Bronchial epithelial cell (primary cell): ENCODE measurements at regions not wholly inside any gene's neighbourhood (a gene's known extent, or its start where the extent isn't known, plus 50 kb on each side); places are given as distances from the start of the nearest gene placed in this dataset.

Source experiments
- DNase-seq: peaks from one replicate; pipeline ENCODE4 v3.0.0-alpha.2; 2010; ENCODE audit warnings: low read depth
- FAIRE-seq: peaks from 2 replicates; lab custom pipeline; 2011; peaks lifted over from hg19 to GRCh38; lab: Jason Lieb, UNC
- H3K27me3 ChIP-seq: 2 replicates; pipeline ENCODE4 v1.5.1; 2011; ENCODE audit warnings: low read length; ENCODE audit not compliant: control insufficient read depth, insufficient read depth
- H3K36me3 ChIP-seq: 2 replicates; pipeline ENCODE4 v1.5.1; 2011; ENCODE audit warnings: low read length; ENCODE audit not compliant: control insufficient read depth, insufficient read depth
- H3K4me3 ChIP-seq: 2 replicates; pipeline ENCODE4 v1.5.1; 2011; ENCODE audit warnings: mild to moderate bottlenecking, low read depth, low read length, control low read depth
- CTCF ChIP-seq: IDR thresholded peaks from 2 replicates; pipeline ENCODE4 v1.5.1; 2011; ENCODE audit warnings: mild to moderate bottlenecking, moderate library complexity, low read length, control low read depth, inconsistent platforms; ENCODE audit not compliant: insufficient read depth, severe bottlenecking

GRCh38 chr3:168753724-168754123, 658.0 kb upstream of the GOLIM4 start:
- no peak for FAIRE-seq
- DNase-seq = no peak
- TF ChIP-seq CTCF = no peak
- Histone ChIP-seq H3K4me3 (no peak overlapping the region), H3K27me3 (no peaks in the 10 kb centered on the region), H3K36me3 (no peaks in the 10 kb centered on the region)

GRCh38 chr3:168752339-168752738, 656.6 kb upstream of the GOLIM4 start:
- no peak for DNase-seq
- H3K36me3 ChIP-seq = no peaks in the 10 kb centered on the region
- H3K27me3 ChIP-seq = no peaks in the 10 kb centered on the region
- FAIRE-seq = no peak
- no peak for TF ChIP-seq CTCF
- H3K4me3 ChIP-seq = no peak overlapping the region

- Histone ChIP-seq H3K4me3 (no peak overlapping the region), H3K36me3 (no peaks in the 10 kb centered on the region), H3K27me3 (no peaks in the 10 kb centered on the region)
- FAIRE-seq = no peak
- no peak for TF ChIP-seq CTCF
- DNase-seq = no peak
Measured at GRCh38 chr3:168747697-168748096, 652.0 kb upstream of the GOLIM4 start.

GRCh38 chr3:168738527-168739325, 643.0 kb upstream of the GOLIM4 start:
- Histone ChIP-seq H3K36me3 (no peaks in the 10 kb centered on the region), H3K27me3 (no peaks in the 10 kb centered on the region), H3K4me3 (no peak overlapping the region)
- DNase-seq (no peak), FAIRE-seq (no peak)
- no peak for TF ChIP-seq CTCF

GRCh38 chr3:168736202-168736601, 640.5 kb upstream of the GOLIM4 start:
- no peaks in the 10 kb centered on the region for H3K36me3 ChIP-seq
- no peak for TF ChIP-seq CTCF
- no peaks in the 10 kb centered on the region for H3K27me3 ChIP-seq
- FAIRE-seq (no peak), DNase-seq (no peak)
- H3K4me3 ChIP-seq = no peak overlapping the region

GRCh38 chr3:168730073-168730472, 634.3 kb upstream of the GOLIM4 start:
- TF ChIP-seq CTCF = no peak
- no peak for DNase-seq
- Histone ChIP-seq H3K4me3 (no peak overlapping the region), H3K36me3 (no peaks in the 10 kb centered on the region), H3K27me3 (no peaks in the 10 kb centered on the region)
- no peak for FAIRE-seq
